ENCODE measurements at regions not wholly inside any gene's neighbourhood (a gene's known extent, or its start where the extent isn't known, plus 50 kb on each side); places are given as distances from the start of the nearest gene placed in this dataset.
A peak's percentile ranks its signal among the peaks of the same experiment; 100 is the strongest.

DNA sequence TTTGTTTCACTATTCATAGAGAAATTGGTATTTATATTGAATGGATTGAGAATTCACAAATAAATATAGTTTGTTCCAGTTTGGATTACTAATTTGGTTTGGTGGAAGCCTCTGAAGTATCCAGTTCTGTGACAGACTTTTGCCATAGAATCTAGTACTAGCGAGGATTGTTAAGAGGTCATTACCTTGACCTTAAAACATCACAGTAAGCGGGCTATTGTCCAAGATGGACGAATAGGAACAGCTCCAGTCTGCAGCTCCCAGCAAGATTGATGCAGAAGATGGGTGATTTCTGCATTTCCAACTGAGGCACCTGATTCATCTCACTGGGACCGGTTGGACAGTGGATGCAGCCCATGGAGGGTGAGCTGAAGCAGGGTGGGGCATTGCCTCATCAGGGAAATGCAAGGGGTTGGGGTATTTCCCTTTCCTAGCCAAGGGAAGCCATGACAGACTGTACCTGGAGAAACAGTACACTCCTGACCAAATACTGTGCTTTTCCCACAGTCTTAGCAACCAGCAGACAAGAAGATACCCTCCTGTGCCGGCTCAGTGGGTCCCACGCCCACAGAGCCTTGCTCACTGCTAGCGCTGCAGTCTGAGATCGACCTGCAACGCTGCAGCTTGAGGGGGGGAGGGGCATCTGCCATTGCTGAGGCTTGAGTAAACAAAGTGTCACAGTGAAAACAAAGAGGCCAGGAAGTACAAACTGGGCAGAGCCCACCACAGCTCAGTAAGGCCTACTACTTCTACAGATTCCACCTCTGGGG is 66.4 kb upstream of the NEDD9 start (continued):
- TF ChIP-seq MAFK (conservative IDR thresholded peaks at IDR 0.05 in 1 of 2, IDR thresholded peaks at IDR 0.05 in 1 of 2; ENCODE audit: low read length in 2 of 2) (peak in 1 of 2 experiments; percentile 20; a peak in 1 of 4 replicates), ZSCAN25 (CRISPR knock-in tag; IDR thresholded peaks at IDR 0.05) (peak; percentile 31; the same call in 1 of the 2 replicates), FOSL1 (CRISPR knock-in tag; IDR thresholded peaks at IDR 0.05; ENCODE audit: borderline replicate concordance) (0 out of 2 replicates have a peak, but pooled peaks have one; percentile 28), ZFP36 (IDR thresholded peaks at IDR 0.05; ENCODE audit: borderline replicate concordance, low read depth, low read length, partially characterized antibody) (no peak), HNRNPLL (IDR thresholded peaks at IDR 0.05; ENCODE audit: low read depth, low read length, poor library complexity, severe bottlenecking) (no peak), GATAD2A (CRISPR knock-in tag; IDR thresholded peaks at IDR 0.05) (peak; percentile 97), ZBTB21 (CRISPR knock-in tag; IDR thresholded peaks at IDR 0.05) (peak; percentile 46; the same call in 1 of the 2 replicates), ZNF432 (CRISPR knock-in tag; IDR thresholded peaks at IDR 0.05; ENCODE audit: borderline replicate concordance) (no peak), ZZZ3 (CRISPR knock-in tag; IDR thresholded peaks at IDR 0.05; ENCODE audit: borderline replicate concordance) (no peak), ZFP37 (CRISPR knock-in tag; IDR thresholded peaks at IDR 0.05; ENCODE audit: borderline replicate concordance) (no peak; the same call in 1 of the 2 replicates), CENPT (CRISPR knock-in tag; IDR thresholded peaks at IDR 0.05; ENCODE audit: low read depth) (no peak), ZNF205 (CRISPR knock-in tag; IDR thresholded peaks at IDR 0.05) (peak; percentile 89), ONECUT2 (CRISPR knock-in tag; IDR thresholded peaks at IDR 0.05) (peak; percentile 86), RELA (CRISPR knock-in tag; IDR thresholded peaks at IDR 0.05) (no peak; the same call in 1 of the 2 replicates), KLF13 (CRISPR knock-in tag; IDR thresholded peaks at IDR 0.05) (0 out of 2 replicates have a peak, but pooled peaks have one; percentile 67)
- TF ChIP-seq, protein P1, sequence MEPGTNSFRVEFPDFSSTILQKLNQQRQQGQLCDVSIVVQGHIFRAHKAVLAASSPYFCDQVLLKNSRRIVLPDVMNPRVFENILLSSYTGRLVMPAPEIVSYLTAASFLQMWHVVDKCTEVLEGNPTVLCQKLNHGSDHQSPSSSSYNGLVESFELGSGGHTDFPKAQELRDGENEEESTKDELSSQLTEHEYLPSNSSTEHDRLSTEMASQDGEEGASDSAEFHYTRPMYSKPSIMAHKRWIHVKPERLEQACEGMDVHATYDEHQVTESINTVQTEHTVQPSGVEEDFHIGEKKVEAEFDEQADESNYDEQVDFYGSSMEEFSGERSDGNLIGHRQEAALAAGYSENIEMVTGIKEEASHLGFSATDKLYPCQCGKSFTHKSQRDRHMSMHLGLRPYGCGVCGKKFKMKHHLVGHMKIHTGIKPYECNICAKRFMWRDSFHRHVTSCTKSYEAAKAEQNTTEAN (CRISPR knock-in tag; conservative IDR thresholded peaks at IDR 0.05) = peak; percentile 79
- TF ChIP-seq, protein P2, sequence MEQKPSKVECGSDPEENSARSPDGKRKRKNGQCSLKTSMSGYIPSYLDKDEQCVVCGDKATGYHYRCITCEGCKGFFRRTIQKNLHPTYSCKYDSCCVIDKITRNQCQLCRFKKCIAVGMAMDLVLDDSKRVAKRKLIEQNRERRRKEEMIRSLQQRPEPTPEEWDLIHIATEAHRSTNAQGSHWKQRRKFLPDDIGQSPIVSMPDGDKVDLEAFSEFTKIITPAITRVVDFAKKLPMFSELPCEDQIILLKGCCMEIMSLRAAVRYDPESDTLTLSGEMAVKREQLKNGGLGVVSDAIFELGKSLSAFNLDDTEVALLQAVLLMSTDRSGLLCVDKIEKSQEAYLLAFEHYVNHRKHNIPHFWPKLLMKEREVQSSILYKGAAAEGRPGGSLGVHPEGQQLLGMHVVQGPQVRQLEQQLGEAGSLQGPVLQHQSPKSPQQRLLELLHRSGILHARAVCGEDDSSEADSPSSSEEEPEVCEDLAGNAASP (CRISPR knock-in tag; IDR thresholded peaks at IDR 0.05; ENCODE audit: borderline replicate concordance) = peak; percentile 93
- TF ChIP-seq, protein P3, sequence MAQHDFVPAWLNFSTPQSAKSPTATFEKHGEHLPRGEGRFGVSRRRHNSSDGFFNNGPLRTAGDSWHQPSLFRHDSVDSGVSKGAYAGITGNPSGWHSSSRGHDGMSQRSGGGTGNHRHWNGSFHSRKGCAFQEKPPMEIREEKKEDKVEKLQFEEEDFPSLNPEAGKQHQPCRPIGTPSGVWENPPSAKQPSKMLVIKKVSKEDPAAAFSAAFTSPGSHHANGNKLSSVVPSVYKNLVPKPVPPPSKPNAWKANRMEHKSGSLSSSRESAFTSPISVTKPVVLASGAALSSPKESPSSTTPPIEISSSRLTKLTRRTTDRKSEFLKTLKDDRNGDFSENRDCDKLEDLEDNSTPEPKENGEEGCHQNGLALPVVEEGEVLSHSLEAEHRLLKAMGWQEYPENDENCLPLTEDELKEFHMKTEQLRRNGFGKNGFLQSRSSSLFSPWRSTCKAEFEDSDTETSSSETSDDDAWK (CRISPR knock-in tag; IDR thresholded peaks at IDR 0.05) = no peak
- TF ChIP-seq, protein P4, sequence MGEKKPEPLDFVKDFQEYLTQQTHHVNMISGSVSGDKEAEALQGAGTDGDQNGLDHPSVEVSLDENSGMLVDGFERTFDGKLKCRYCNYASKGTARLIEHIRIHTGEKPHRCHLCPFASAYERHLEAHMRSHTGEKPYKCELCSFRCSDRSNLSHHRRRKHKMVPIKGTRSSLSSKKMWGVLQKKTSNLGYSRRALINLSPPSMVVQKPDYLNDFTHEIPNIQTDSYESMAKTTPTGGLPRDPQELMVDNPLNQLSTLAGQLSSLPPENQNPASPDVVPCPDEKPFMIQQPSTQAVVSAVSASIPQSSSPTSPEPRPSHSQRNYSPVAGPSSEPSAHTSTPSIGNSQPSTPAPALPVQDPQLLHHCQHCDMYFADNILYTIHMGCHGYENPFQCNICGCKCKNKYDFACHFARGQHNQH (CRISPR knock-in tag; IDR thresholded peaks at IDR 0.05) = peak; percentile 95
- TF ChIP-seq, protein P5, sequence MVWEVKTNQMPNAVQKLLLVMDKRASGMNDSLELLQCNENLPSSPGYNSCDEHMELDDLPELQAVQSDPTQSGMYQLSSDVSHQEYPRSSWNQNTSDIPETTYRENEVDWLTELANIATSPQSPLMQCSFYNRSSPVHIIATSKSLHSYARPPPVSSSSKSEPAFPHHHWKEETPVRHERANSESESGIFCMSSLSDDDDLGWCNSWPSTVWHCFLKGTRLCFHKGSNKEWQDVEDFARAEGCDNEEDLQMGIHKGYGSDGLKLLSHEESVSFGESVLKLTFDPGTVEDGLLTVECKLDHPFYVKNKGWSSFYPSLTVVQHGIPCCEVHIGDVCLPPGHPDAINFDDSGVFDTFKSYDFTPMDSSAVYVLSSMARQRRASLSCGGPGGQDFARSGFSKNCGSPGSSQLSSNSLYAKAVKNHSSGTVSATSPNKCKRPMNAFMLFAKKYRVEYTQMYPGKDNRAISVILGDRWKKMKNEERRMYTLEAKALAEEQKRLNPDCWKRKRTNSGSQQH (CRISPR knock-in tag; IDR thresholded peaks at IDR 0.05; ENCODE audit: low read depth) = peak; percentile 60; the same call in 1 of the 2 replicates
- TF ChIP-seq, protein P6, sequence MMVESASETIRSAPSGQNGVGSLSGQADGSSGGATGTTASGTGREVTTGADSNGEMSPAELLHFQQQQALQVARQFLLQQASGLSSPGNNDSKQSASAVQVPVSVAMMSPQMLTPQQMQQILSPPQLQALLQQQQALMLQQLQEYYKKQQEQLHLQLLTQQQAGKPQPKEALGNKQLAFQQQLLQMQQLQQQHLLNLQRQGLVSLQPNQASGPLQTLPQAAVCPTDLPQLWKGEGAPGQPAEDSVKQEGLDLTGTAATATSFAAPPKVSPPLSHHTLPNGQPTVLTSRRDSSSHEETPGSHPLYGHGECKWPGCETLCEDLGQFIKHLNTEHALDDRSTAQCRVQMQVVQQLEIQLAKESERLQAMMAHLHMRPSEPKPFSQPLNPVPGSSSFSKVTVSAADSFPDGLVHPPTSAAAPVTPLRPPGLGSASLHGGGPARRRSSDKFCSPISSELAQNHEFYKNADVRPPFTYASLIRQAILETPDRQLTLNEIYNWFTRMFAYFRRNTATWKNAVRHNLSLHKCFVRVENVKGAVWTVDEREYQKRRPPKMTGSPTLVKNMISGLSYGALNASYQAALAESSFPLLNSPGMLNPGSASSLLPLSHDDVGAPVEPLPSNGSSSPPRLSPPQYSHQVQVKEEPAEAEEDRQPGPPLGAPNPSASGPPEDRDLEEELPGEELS (CRISPR knock-in tag; IDR thresholded peaks at IDR 0.05) = peak; percentile 95

Measured in HepG2 (cell line).